Left ventricle myocardium superior (tissue), 1 donor: ENCODE measurements at regions not wholly inside any gene's neighbourhood (a gene's known extent, or its start where the extent isn't known, plus 50 kb on each side); places are given as distances from the start of the nearest gene placed in this dataset.

Source experiments
- ATAC-seq: fragments of 200-7000 bp; cut with Tn5 transposase; one replicate; pipeline ENCODE4 v1.9.1; 2020; ENCODE audit warnings: mild to moderate bottlenecking, moderate library complexity
- DNase-seq: peaks from one replicate; pipeline ENCODE4 v3.0.0-alpha.2; 2020
- intact Hi-C: fragments of 100-400 bp; cut with micrococcal nuclease; formaldehyde crosslinking; loops from one replicate; pipeline ENCODE4 v1.11.0; 2022
- donor health status: DM: no; HTN: yes; CAD: no; lungs with severe emphysema.

DNA sequence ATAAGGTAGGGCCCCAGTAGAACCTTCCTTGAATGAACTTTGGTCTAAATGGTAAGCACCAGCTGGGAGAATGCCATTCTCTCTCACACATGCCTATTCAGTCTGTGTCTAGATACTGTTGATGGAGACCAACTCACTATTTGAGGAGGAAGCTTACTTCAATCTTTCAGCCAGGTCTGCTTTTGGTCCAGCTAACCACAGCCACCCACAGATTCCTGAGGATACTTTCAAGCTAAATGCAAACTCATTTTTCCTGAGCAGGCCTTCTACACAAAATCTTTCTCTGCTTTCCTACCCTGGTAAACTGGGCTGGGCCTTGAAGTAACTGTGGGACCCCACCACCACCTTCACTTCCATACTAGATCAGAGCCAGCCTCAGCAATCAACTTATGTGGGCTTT lies 76.9 kb upstream of the KLF3 start:
- ATAC-seq (no peak), DNase-seq (no peak)
- intact Hi-C loops: no loop called here

DNA sequence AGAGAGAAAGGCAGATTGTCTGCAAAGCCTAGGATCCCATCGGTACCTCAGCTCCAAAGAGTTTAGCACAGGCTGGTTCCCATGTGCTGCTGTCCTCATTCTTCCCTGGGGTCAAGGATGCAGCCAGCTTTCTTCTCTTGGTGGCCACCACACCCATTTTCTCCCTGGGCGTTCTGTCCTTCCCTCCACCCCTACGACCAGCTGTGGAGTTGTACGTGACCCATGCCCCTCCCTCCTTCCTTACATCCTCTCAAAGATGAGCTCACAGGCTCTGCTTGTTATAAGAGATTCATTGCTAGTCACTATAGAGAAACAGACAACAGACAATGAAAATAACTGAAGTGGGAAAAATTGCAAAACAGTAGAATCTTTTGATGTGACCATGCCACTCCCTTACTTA lies 74.0 kb upstream of the KLF3 start:
- ATAC-seq (no peak), DNase-seq (no peak)
- intact Hi-C loops: no loop called here

DNA sequence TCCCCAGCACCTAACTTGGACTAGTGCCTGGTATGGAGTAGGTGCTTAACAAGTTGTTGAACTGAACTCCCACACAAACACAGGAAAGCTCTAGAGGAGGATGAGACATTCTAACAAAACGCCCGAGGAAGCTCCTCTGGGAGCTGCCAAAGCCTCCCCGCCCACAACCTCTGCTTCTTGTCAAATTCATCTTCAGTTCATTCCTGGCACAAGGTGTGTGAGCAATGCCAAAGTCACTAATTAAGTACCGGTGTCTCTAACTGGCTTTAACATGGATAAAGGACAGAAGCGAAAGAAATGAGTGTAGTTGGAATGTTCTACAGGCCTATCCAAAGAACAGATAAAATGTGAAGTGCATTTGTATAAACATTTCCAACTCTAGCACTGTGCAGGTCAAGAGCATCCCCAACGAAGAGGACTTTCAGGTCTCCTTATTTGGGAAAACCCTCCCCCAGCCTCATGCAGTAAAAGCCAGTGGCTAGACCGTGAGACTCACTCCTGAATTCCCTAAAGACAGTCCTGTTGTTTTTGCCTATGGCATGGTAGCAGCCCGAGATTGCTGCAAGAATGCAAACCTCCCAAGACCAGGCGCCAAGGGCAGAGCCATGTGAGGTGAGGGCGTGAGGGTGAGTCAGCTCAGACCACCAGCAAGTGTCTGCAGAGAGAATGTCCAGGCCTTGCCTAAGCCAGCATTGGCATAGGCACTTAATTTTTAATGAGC lies 72.2 kb upstream of the KLF3 start:
- intact Hi-C loops: no loop called here
- DNase-seq: no peak
- ATAC-seq: no peak

DNA sequence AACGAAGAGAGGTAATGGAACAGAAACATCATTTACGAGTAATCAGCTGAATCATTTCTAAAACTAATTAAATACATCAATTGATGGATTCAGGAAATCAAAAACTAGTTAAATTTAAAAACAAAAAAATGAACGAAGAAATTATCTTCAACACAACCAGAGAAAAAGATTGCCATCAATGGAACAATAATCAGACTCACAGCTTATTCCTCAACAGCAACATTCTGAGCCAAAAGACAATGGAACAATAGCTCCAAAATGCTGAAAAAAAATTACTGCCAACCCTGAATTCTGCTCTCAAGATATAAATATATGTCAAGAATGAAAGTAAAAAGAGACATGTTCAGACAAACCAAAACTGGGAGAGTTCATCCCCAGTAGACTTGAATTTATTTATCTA lies 65.5 kb upstream of the KLF3 start:
- intact Hi-C loops: no loop called here
- DNase-seq: no peak
- ATAC-seq: no peak

DNA sequence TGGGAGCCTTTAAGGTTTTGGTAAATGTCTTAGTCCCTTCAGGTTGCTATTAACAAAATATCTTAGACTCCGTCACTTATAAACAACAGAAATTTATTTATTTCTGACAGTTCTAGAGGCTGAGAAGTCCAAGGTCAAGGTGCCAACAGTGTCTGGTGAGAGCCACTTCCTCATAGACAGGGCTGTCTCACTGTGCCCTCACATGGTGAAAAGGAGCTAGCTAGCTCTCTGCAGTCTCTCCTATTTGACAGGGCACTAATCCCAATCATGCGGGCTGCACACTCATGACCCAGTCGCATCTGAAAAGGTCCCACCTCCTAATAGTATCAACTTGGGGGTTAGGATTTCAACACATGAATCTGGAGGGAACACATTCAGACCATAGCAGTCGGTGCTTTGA lies 63.4 kb upstream of the KLF3 start:
- intact Hi-C loops: no loop called here
- no peak for ATAC-seq

DNA sequence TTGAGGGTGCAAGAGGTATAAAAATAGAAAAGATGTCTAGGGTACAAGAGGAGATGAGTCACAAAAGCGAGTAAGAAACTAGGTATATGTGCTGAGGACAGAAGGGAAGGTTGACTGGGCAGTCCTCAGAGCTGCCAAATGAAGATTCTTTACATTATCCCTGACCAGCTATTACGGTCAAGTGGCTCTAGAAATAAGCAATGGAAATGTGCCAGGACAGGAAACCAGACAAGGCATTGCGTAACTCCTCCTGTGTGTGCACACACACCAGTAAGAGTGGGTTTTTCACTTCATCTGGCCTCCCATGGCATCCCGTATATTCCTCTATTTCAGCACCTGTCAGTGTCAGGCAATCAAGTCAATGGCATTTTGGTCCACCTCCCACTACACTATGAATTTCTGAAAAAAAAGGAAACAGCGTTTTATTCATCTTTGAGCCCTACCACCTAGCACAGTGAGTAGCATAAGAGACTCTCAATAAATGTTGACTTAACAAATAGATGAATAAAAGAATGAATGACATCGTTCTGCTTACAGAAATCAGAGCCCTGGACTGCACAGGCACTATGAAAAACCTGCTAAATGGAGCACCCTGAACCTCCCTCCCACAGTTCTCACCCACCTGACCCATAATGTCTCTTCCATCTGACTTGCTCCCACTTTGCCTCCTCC lies 62.6 kb upstream of the KLF3 start:
- DNase-seq (no peak), ATAC-seq (peak; percentile 54)
- intact Hi-C loops: no loop called here

More for the DNA sequence above, 63.4 kb upstream of the KLF3 start:
- DNase-seq: no peak

DNA sequence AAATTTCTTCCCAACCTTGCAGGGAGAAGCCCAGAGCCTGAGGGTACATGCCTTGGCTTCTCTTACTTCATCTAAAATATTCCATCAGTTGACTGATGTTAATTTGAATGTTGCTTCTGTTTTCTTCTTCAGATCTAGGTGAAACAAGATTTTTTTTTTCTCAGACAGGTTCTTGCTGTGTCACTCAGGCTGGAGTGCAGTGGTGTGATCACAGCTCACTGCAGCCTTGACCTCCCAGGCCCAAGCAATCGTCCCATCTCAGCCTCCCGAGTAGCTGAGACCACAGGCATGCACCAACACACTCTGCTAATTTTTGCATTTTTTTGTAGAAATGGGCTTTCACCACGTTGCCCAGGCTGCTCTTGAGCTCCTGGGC lies 62.1 kb upstream of the KLF3 start:
- no peak for DNase-seq
- intact Hi-C loops: no loop called here

DNA sequence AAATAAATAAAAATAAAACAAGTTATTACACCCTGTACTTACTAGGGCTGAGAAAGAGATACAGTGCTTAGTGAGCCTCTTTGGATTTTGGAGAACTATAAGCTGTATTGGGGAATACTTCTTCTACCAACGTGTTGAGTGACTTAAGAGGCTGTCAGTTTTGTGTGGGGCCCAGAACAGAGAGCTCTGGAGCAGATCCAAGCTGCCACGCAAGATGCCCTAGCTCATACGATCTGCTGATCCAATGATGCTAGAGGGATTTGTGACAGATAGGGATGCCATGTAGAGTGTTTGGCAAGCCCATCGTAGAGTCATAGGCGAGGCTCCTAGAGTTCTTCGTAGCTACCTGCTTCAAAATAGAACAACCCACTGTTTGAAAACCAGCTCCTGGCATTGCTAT lies 60.3 kb upstream of the KLF3 start:
- ATAC-seq (no peak), DNase-seq (no peak)
- intact Hi-C loops: no loop called here

More for the DNA sequence above, 62.1 kb upstream of the KLF3 start:
- ATAC-seq: no peak

DNA sequence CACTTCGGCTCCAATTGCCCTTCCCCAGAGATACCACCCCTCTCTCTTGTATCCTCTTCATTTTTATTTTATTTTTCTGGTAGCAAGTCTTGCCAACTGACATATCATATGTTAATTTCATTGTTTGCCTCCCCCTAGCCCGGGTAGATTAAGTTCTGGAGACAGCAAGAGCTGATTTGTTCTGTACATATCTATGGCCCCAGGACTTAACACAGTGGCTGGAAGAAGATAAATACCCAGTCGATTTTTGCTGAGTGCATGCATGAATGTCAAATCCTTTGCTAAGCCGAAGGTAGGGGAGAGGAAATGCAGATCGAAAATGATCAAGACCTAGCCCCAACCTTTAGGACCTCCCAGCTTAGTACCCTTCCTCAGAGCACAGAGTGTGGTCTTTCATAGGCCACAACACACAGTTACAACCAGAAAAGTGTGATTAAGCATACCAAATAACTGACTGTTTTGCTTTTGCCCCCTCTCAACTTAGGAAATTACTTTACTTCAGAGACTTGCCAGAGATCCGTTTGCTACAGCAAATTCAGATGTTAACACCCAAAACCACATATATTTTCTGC lies 58.7 kb upstream of the KLF3 start:
- DNase-seq (no peak), ATAC-seq (no peak)
- intact Hi-C loops: no loop called here

DNA sequence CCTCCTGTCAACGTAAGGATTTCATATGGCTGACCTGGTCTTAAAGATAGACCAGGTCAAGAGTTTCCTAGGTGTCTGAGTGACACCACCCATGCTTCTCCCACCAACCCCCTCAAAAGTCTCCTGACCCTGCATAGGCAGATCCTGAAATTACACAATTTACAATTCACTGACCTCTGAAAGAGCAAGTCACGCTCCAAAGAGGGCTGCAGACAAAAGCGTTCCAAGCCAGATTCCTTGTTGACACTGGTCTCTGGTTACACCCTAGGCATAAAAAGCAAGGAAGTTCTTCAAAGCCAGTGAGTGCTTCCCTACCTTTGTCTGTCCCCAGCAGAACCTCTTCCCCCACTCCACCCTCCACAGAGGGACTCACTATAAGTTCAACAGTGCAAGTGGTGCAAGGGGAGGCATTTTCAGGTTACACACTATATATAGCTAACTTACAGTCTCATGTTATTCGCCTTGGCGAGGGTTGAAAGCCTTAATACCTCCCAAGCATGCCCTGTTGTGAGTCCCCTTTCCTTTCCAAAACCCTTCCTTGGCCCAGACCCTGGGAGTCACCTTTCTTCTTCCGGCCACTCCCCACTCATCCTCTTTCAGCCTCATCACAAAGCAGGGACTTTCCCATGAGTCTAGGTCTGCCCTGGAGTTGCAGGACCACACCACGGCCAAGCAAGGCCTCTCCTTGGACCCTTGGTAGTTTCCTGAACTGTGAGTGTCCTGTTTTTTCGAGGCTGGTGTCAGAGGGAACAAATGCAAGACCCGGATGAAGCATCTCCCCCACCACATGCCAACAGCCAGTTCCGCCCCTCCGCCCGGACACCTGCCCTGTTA lies 58.0 kb upstream of the KLF3 start:
- intact Hi-C loops: no loop called here
- ATAC-seq (no peak), DNase-seq (no peak)

DNA sequence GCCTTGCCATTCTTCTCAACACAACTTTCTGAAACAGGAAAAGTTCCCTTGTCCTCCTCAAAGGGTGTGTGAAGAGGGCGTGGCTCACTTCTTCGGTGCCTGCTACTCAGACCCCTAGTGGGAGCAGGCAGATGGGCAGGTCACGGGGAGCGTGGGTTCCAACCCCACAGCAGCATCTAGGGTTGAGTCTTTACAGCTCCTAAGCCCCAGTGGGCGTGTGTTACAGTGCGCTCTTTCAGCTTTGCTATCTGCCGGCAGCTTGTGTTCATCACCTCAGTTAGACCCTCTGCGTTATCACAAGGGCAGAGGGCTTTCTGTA lies 57.5 kb upstream of the KLF3 start:
- DNase-seq (no peak), ATAC-seq (no peak)
- intact Hi-C loops: no loop called here

DNA sequence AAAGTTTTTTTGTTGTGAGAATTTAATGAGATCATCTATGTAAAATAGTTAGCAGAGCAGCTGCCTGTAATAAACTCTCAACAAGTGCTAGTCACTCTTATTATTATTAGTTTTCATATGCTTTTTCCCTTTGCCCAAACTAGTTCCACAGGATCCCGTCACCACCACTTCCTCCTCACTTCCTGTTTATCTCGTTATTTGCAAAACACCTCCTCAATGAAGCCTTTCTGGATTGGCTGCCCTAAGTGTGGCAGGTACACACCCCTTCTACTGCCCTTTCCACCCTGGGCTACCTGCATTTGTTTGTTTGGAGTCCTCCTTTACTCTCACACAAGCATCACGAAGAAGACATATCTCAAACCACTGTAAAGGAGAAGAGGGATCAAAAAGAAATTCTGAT lies 54.4 kb upstream of the KLF3 start:
- intact Hi-C loops: no loop called here
- no peak for DNase-seq
- no peak for ATAC-seq

DNA sequence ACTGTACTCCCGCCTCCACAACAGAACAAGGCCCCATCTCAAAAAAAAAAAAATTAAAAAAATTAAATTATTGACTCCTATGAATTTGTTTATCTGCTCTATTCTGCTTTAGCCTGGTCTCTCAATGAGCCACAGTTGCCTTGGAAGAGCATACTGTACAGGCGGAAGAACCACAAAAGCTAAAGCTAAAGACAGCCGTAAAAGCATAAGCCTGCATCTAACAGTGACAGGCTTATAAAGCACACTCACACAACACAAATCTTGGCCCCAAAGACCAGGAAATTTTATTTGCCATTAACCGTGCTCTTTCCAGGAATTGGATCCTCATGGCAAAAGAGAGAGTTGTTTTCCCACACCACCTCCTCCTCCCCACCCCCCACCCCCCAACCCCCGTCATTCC lies 53.5 kb upstream of the KLF3 start:
- ATAC-seq (no peak), DNase-seq (no peak)
- intact Hi-C loops: no loop called here

DNA sequence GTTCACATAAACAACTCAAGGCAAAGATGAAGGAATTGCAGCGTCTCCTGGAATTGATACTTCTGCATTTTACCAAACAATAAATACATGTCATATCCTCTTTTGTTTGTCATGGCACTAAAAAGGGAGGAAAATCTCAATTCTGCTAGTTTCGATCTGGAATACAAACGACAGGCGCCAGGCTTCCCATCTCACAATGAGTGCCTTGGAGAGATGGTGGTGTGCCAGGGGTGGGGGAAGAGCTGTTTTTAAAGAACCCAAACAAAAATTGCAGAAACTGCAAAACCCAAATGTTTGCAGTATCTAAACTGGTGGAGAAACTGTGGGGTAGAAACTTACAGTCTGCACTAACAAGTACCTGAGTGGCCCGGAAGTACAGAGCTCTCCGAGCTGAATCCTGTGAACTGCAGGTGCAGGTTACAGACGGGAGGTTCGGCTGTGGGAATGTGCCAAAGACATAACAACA lies 53.0 kb upstream of the KLF3 start:
- ATAC-seq: no peak
- DNase-seq: peak; percentile 39
- intact Hi-C loops: no loop called here

DNA sequence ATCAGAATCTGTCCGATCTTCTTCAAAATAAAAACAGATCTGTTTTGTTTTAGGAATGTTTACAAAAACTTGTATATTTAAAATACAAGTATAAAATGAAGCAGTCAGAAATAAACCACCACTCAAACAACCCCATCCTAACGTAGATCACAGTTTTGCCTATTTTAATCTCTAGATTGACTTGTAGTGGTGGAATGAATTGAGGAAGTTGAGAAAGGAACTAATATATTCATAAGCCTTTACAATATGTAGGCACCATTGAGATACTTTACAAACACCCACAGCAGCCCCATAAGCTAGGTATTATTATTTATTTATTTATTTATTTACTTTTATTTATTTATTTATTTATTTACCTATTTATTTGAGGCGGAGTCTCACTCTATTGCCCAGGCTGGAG lies 52.3 kb upstream of the KLF3 start:
- no peak for ATAC-seq
- intact Hi-C loops: no loop called here
- DNase-seq: no peak

DNA sequence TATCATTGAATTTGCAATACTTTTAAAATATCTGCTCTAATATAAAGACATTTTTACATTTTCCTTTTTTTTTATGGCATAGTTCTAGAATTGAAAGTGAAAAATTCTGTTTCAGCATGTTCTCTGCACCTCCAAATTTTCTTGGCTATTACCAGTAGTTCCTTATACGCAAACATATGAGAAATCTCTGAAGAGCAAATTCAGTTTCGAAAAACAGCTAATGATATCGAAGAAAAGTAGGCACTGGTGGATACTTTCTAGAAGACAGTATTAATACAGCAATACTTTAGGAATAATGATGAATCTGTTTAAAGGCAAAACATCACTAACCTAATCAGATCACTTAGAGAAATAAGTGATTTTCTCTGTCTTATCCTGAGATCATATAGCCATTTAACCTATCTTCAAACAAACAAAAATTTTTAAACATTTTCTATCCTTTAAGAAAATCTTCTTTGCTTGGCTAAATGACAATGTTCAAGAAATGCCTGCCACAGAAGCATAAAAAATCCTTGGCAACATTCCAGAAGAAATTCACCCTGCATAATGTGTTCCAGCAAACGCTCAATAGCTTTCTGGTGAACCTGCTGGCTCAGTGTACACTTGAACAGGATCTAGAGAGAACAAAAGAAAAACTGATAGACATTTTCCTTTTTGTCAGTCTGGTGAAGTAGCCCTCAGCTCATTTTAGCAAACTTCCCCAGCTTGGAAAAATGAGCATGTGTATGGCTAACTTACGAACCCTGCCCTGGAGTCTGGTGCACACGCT lies 51.2 kb upstream of the KLF3 start:
- no peak for ATAC-seq
- intact Hi-C loops: no loop called here
- no peak for DNase-seq
